Liver (tissue), 3 donors: ENCODE measurements at regions not wholly inside any gene's neighbourhood (a gene's known extent, or its start where the extent isn't known, plus 50 kb on each side); places are given as distances from the start of the nearest gene placed in this dataset.
"Not testable (repeated sequence)": the region's sequence is repeated elsewhere in the genome, so short reads cannot be mapped to it uniquely, and the experiment has no call there.

ENCODE experiments used
- GABPA ChIP-seq, 2 donors: IDR thresholded peaks in 1 of 2; conservative IDR thresholded peaks in 1 of 2; 2 replicates each; pipeline ENCODE4 v1.6.1; 2016; ENCODE audit warnings: antibody characterized with exemption in 2 of 2, mild to moderate bottlenecking in 1 of 2, moderate library complexity in 1 of 2
- HNF4G ChIP-seq: IDR thresholded peaks from 2 replicates; pipeline ENCODE4 v1.6.1; 2016; ENCODE audit warnings: antibody characterized with exemption
- JUND ChIP-seq, 2 donors: IDR thresholded peaks; 2 replicates each; pipeline ENCODE4 v1.6.1; 2016; ENCODE audit warnings: antibody characterized with exemption in 2 of 2
- NR2F2 ChIP-seq: IDR thresholded peaks from 2 replicates; pipeline ENCODE4 v1.6.1; 2016; ENCODE audit warnings: antibody characterized with exemption
- RAD21 ChIP-seq, 2 donors: IDR thresholded peaks; 2 replicates each; pipeline ENCODE4 v1.6.1; 2016; ENCODE audit warnings: antibody characterized with exemption in 2 of 2, mild to moderate bottlenecking in 2 of 2
- RXRA ChIP-seq, 2 donors: IDR thresholded peaks; 2 replicates each; pipeline ENCODE4 v1.6.1; 2017 to 2018; ENCODE audit warnings: antibody characterized with exemption in 2 of 2, mild to moderate bottlenecking in 1 of 2
- SP1 ChIP-seq: IDR thresholded peaks from 2 replicates; pipeline ENCODE4 v1.6.1; 2018; ENCODE audit warnings: antibody characterized with exemption, mild to moderate bottlenecking
- TAF1 ChIP-seq: conservative IDR thresholded peaks from 2 replicates; pipeline ENCODE4 v1.6.1; 2016; ENCODE audit warnings: antibody characterized with exemption, mild to moderate bottlenecking
- YY1 ChIP-seq: IDR thresholded peaks from 2 replicates; pipeline ENCODE4 v1.6.1; 2016; ENCODE audit warnings: antibody characterized with exemption, mild to moderate bottlenecking
- TF ChIP-seq, protein P1 (sequence below): IDR thresholded peaks from 2 replicates; pipeline ENCODE4 v1.6.1; 2016; ENCODE audit warnings: antibody characterized with exemption, mild to moderate bottlenecking
- TF ChIP-seq, protein P2 (sequence below): fragments of 150-350 bp; IDR thresholded peaks from 2 replicates; pipeline ENCODE4 v1.5.1; 2017; ENCODE audit warnings: improper control_type of control experiment, low read depth, low read length; ENCODE audit not compliant: missing input control
- TF ChIP-seq, protein P3 (sequence below): IDR thresholded peaks from 2 replicates; pipeline ENCODE4 v1.6.1; 2016; ENCODE audit warnings: antibody characterized with exemption
- TF ChIP-seq, protein P4 (sequence below): IDR thresholded peaks from 2 replicates; pipeline ENCODE4 v1.6.1; 2016; ENCODE audit warnings: antibody characterized with exemption
- donor health status: healthy.
- donor health status: healthy.

DNA sequence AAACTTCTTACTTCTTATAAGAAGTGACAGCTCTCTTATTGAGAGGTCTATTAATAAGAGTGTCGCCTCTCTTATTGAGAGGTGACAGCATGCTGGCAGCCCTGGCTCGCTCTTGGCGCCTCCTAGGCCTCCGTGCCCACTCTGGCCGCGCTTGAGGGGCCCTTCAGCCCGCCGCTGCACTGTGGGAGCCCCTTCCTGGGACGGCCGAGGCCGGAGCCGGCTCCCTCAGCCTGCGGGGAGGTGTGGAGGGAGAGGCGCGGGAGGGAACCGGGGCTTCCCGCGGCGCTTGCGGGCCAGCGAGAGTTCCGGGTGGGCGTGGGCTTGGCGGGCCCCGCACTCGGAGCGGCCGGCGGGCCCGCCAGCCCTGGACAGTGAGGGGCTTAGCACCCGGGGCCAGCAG lies 554.2 kb upstream of the ACTRT1 start:
- not testable (repeated sequence) for TF ChIP-seq YY1; GABPA (IDR thresholded peaks at IDR 0.05 in 1 of 2, conservative IDR thresholded peaks at IDR 0.05 in 1 of 2); NR2F2; TAF1; SP1; RAD21 (IDR thresholded peaks at IDR 0.05); RXRA (IDR thresholded peaks at IDR 0.05); HNF4G; JUND (IDR thresholded peaks at IDR 0.05)
- TF ChIP-seq, protein P1, sequence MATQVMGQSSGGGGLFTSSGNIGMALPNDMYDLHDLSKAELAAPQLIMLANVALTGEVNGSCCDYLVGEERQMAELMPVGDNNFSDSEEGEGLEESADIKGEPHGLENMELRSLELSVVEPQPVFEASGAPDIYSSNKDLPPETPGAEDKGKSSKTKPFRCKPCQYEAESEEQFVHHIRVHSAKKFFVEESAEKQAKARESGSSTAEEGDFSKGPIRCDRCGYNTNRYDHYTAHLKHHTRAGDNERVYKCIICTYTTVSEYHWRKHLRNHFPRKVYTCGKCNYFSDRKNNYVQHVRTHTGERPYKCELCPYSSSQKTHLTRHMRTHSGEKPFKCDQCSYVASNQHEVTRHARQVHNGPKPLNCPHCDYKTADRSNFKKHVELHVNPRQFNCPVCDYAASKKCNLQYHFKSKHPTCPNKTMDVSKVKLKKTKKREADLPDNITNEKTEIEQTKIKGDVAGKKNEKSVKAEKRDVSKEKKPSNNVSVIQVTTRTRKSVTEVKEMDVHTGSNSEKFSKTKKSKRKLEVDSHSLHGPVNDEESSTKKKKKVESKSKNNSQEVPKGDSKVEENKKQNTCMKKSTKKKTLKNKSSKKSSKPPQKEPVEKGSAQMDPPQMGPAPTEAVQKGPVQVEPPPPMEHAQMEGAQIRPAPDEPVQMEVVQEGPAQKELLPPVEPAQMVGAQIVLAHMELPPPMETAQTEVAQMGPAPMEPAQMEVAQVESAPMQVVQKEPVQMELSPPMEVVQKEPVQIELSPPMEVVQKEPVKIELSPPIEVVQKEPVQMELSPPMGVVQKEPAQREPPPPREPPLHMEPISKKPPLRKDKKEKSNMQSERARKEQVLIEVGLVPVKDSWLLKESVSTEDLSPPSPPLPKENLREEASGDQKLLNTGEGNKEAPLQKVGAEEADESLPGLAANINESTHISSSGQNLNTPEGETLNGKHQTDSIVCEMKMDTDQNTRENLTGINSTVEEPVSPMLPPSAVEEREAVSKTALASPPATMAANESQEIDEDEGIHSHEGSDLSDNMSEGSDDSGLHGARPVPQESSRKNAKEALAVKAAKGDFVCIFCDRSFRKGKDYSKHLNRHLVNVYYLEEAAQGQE: not testable (repeated sequence)
- TF ChIP-seq, protein P2, sequence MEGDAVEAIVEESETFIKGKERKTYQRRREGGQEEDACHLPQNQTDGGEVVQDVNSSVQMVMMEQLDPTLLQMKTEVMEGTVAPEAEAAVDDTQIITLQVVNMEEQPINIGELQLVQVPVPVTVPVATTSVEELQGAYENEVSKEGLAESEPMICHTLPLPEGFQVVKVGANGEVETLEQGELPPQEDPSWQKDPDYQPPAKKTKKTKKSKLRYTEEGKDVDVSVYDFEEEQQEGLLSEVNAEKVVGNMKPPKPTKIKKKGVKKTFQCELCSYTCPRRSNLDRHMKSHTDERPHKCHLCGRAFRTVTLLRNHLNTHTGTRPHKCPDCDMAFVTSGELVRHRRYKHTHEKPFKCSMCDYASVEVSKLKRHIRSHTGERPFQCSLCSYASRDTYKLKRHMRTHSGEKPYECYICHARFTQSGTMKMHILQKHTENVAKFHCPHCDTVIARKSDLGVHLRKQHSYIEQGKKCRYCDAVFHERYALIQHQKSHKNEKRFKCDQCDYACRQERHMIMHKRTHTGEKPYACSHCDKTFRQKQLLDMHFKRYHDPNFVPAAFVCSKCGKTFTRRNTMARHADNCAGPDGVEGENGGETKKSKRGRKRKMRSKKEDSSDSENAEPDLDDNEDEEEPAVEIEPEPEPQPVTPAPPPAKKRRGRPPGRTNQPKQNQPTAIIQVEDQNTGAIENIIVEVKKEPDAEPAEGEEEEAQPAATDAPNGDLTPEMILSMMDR: not testable (repeated sequence)
- TF ChIP-seq, protein P3, sequence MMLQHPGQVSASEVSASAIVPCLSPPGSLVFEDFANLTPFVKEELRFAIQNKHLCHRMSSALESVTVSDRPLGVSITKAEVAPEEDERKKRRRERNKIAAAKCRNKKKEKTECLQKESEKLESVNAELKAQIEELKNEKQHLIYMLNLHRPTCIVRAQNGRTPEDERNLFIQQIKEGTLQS: not testable (repeated sequence)
- TF ChIP-seq, protein P4, sequence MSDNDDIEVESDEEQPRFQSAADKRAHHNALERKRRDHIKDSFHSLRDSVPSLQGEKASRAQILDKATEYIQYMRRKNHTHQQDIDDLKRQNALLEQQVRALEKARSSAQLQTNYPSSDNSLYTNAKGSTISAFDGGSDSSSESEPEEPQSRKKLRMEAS: not testable (repeated sequence)
